ENCODE measurements at regions not wholly inside any gene's neighbourhood (a gene's known extent, or its start where the extent isn't known, plus 50 kb on each side); places are given as distances from the start of the nearest gene placed in this dataset.

GRCh38 chr6:91173186-91173585 is 586.3 kb upstream of the MAP3K7 start:
- no peak for DNase-seq (ENCODE audit: low spot score)

GRCh38 chr6:91171754-91172462 is 585.0 kb upstream of the MAP3K7 start:
- no peak for DNase-seq (ENCODE audit: low spot score)

DNA sequence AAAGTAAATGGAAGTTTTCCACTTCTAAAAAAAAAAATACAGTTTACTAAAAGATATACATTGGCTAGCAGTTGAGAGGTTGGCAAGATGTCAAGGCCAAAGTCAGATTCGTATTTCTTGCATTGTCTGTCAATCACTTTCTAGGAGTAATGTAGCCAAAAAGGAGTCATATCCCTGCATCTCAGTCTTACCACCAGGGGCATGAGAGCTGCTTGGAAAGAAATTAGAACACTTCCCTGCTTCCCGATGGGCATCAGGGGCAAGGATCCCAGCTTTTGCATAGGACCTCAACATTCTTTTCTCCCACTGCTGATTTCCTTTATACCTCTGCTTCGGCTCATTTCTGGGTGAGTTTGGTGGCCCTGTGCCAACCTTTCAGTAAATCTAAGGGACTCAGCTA is 581.0 kb upstream of the MAP3K7 start:
- DNase-seq (ENCODE audit: low spot score): no peak

DNA sequence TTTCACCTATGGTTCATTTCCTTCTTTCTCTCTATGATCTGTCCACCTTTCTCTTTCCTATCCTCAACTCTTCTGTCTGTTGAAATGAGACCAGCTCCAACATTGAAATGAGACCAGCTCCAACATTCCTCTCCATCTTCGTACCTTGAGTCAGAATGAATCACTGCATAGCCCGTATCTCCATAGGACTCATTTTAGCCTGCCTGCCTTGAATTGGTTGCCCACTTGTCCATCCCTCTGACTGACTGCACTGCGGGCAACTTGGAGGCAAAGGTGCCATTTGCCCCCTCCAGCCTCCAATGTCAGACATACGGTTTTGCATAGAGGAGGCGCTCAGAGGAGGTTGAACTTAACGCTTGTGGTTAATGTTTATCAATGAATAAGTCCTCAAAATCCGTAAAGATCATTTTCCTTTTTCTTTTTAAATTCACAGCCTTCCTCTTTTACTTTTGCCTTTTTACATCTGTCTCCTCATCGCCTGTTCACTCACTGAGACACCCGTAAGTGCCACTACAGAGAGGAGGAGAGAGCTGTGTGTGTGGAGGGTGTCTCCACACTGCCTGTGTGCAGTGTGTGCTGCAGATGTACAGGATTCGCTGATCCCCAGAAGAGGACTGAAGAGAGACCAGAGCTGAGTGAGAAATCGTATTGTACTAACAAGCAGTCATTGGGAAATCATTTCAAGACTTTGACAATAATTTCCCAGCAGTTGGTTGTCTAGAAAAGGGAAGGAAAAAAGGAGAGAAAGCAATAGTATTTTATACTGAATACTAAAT is 579.6 kb upstream of the MAP3K7 start:
- DNase-seq (ENCODE audit: low spot score): no peak

DNA sequence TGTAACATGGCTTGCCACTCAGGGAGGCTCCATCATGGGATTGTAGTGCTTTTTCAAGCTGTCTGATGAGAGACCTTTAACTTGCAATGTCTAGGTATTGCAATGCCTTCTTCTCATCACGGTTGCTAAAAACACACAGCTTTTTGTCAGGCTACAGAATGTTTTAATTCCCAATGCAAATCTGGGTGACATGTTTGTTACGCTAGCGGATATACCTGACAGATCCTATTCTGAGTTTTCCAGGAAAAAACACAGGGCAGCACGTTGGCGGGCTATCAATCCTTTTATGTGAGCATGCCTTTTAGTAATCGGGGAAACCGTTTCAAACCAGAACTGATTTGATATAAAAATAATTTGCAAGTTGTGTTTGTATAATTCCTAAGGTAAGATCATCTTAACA is 577.2 kb upstream of the MAP3K7 start:
- no peak for DNase-seq (ENCODE audit: low spot score)

DNA sequence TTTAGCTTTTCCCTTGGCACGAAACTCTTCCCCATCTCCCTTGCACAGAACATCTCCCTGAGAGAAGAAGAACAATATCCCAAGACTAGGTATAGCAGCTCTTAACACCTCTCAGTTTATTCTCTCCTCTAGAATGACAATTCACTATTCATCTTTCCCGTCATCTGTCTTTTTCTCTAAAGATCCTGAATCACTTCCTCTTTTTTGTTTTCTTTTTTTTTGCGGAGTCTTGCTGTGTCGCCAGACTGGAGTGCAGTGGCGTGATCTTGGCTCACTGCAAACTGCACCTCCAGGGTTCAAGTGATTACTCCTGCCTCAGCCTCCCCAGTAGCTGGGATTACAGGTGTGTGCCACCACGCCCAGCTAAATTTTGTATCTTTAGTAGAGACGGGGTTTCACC is 574.4 kb upstream of the MAP3K7 start:
- DNase-seq (ENCODE audit: low spot score): no peak

- no peak for DNase-seq (ENCODE audit: low spot score)
Measured at GRCh38 chr6:91155129-91155785, 568.4 kb upstream of the MAP3K7 start.

- DNase-seq (ENCODE audit: low spot score): no peak
Measured at GRCh38 chr6:91152824-91153223, 566.0 kb upstream of the MAP3K7 start.

DNA sequence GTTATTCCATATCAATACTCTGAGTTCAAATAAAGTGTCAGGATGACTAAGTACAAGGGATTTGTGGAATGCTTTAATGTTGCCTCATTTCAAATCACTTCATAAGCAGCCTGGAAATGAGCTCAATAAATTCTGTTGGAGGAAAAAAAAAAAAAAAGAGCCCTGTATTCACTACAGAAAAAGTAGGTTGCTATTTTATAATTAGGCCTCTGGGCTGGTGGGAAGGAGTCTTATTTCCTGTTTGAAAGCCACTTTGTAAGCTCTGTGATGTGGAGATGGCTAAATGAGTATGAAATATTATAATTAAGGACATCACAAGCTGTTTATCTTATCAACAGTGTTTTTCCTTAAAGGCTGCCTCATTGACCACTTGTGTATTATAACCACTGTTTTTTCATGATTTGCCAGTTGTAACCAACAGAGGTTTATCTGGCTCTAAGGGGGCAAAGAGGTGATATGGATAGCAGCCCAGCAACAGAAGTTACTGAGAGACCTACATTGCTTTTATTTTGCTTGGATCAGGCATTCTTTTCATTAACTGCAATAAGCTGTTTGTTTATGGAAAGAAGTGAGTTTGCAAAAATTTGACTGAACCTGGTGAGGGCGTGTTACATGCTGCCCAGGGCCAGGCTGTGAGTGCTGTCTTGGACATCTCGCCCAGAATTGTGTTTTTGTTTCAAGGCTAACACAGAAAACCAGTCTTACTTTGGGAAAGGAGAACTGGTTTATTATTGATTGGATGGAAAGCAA is 563.3 kb upstream of the MAP3K7 start:
- DNase-seq (ENCODE audit: low spot score): no peak

DNA sequence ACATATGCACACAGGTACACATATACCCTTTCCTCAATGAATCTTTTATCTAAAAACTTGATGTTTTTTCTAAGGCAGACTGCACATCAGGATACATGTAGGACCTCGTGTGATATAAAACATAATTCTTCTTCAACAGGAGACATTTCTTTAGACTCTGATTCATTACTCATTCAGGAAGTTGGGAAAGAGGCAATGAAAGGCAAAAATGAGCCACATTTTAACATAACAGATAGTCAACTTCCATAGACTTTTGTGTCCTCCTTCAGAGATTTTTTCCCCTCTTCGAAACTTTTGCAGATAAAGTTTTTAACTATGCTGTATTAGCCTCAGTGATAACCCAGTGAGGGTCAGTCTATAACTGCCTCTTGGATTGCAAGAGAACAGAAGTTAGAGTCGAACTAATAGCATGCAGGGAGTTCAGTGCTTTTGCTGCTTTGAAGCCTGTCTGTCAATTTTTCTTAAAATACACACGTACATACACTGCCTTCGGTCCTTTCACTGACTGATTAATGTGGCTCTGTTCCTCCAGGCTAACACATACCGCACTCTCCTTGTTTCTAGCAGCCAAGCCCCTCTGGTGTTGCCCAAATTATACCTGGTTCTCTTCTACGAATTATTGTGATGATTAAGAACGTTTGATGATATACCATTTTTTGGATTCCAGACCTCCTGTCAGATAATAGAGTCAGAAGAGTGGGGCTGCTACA is 562.5 kb upstream of the MAP3K7 start:
- DNase-seq (ENCODE audit: low spot score): no peak

DNA sequence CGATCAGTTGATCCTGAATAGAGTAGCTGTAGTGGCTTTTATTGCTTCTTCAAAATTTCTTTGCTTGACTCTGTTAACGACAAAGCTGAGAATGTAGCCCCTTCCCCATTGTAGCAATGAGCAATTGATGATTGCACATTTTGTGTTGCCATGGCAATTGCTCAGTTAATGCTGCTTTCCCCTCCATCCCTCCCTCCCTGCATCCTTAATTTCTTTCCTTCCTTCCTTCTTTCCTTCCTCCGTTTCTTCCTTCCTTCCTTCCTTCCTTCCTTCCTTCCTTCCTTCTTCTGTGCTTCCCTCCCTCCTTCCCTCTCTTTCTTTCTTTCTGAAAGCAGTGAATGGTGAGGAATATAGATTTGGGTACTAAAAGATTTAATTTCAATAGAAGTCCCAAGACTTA is 557.3 kb upstream of the MAP3K7 start:
- DNase-seq (ENCODE audit: low spot score): no peak

DNA sequence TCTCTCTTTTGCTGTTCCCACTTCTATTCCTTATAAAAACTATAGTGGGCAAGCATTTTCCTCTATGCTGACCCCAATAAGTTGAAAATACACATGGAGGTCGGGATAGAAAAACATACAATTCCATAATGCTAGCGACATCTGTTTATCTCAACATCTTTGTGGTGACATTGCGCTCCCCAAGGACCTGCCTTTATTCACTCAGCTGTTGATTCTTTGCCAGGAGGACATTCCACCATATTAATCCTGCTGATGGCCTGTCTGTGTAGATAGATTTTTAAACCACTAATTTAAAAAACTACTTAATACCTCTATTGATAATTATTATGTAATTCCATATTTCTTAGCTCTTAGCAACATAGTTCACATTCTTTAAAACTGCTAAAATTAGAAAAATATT is 555.3 kb upstream of the MAP3K7 start:
- DNase-seq (ENCODE audit: low spot score): no peak

- no peak for DNase-seq (ENCODE audit: low spot score)
Measured at GRCh38 chr6:91141346-91141745, 554.5 kb upstream of the MAP3K7 start.

DNA sequence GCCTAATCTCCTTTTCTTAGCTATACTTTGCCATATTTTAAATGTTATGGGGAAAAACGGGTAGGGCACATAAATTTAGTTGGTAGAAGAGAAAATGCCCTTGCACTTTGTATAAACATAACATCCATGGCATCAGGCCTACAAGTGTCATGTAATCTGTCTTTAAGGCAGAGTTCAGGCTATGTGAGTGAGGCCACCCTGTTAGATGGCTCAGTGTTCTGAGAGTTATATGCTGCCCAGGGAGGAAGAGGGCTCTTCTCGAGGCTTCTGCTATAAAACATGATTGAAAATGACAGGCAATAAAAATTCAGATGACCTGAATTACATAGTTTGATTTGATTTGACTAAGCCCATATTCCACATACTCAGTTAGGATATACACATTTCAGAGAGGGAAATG is 553.6 kb upstream of the MAP3K7 start:
- no peak for DNase-seq (ENCODE audit: low spot score)

DNA sequence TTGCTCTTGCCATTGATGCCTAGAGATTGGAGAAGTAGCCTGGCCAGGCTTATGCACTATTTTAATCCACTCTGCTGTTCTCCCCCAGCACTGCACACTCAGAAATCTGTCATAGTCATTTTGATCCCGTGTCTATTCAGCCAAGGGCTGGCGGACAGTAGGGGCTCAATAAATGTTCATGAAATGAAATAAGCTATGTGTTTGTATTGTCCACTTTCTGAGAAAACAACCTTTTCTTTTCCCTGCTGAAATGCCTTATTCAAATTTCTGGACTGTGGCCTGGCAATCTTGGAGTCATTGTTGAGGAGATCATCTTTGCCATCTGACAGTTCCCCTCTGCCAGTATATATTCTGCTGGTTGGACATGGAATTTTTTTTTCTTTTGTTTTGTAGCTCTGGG is 550.4 kb upstream of the MAP3K7 start:
- DNase-seq (ENCODE audit: low spot score): no peak

- DNase-seq (ENCODE audit: low spot score): no peak
Measured at GRCh38 chr6:91135406-91136103, 548.7 kb upstream of the MAP3K7 start.

- no peak for DNase-seq (ENCODE audit: low spot score)
Measured at GRCh38 chr6:91132461-91132860, 545.6 kb upstream of the MAP3K7 start.

- DNase-seq (ENCODE audit: low spot score): no peak
Measured at GRCh38 chr6:91130126-91130525, 543.3 kb upstream of the MAP3K7 start.

- DNase-seq (ENCODE audit: low spot score): no peak
Measured at GRCh38 chr6:91127752-91128151, 540.9 kb upstream of the MAP3K7 start.

GRCh38 chr6:91126876-91127275 is 540.0 kb upstream of the MAP3K7 start:
- no peak for DNase-seq (ENCODE audit: low spot score)

- DNase-seq (ENCODE audit: low spot score): no peak
Measured at GRCh38 chr6:91117550-91117949, 530.7 kb upstream of the MAP3K7 start.
